PFSK-1 (cell line): ENCODE measurements at regions not wholly inside any gene's neighbourhood (a gene's known extent, or its start where the extent isn't known, plus 50 kb on each side); places are given as distances from the start of the nearest gene placed in this dataset.

Experiments used
- POLR2AphosphoS5 ChIP-seq: IDR thresholded peaks from 2 replicates; pipeline ENCODE4 v1.6.1; 2012; ENCODE audit warnings: low read depth, mild to moderate bottlenecking, control low read depth, low read length, moderate library complexity
- TAF1 ChIP-seq: IDR thresholded peaks from 2 replicates; pipeline ENCODE4 v1.6.1; 2012; ENCODE audit warnings: low read length, control low read depth, borderline replicate concordance; ENCODE audit not compliant: insufficient read depth

DNA sequence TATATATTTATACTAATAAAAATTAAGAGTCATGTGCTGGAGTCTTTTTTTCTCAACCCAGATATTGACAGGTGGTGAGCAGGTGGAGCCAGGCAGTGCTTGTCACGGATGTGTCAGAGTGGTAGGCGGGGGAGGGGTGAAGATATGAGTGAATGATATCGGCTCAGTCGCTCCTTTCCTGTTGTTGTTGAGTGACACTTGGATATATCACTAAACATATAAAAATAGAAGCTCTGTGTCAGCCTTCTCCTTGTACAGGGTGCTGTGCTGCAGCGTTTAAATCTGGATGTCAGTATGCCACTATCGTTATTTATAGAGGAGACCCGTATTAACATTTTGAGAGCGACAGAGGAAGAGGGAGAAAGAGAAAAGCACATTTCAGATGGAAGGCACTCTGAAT lies 339.6 kb downstream of the NUF2 start:
- no peak for TF ChIP-seq POLR2AphosphoS5
- no peak for TF ChIP-seq TAF1
